ENCODE measurements at regions not wholly inside any gene's neighbourhood (a gene's known extent, or its start where the extent isn't known, plus 50 kb on each side); places are given as distances from the start of the nearest gene placed in this dataset.
"Not testable (repeated sequence)": the region's sequence is repeated elsewhere in the genome, so short reads cannot be mapped to it uniquely, and the experiment has no call there.

DNA sequence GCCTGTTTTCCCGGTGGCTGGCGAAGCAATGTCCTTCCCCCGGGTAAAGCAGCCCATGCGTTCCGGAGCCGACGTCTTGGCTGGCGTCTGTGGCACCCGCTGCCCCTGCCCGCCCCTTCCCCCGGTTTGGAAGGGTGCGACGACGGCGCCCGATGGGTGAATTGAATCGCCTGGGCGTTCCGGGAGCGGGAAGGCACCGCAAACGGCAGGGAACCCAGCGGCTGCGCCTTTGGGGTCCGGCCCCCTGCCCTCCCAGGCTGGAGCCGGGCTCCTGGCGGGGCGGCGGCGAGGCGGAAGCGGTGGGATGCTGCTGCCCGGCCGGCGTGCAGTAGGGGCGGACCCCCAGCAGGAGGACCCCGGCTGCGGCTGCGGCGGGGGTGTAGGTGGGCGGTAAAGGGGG is 123.6 kb upstream of the RHOU start:
- DNase-seq (ENCODE audit: extremely low spot score); H3K4me1 ChIP-seq (ENCODE audit: insufficient read depth); H3K4me3 ChIP-seq (ENCODE audit: low read depth, low read length); H3K27ac ChIP-seq (ENCODE audit: low read depth); H3K36me3 ChIP-seq (ENCODE audit: insufficient read depth): not testable (repeated sequence)
- WGBS: no CpG with 5 or more reads among the region's 41 CpGs

DNA sequence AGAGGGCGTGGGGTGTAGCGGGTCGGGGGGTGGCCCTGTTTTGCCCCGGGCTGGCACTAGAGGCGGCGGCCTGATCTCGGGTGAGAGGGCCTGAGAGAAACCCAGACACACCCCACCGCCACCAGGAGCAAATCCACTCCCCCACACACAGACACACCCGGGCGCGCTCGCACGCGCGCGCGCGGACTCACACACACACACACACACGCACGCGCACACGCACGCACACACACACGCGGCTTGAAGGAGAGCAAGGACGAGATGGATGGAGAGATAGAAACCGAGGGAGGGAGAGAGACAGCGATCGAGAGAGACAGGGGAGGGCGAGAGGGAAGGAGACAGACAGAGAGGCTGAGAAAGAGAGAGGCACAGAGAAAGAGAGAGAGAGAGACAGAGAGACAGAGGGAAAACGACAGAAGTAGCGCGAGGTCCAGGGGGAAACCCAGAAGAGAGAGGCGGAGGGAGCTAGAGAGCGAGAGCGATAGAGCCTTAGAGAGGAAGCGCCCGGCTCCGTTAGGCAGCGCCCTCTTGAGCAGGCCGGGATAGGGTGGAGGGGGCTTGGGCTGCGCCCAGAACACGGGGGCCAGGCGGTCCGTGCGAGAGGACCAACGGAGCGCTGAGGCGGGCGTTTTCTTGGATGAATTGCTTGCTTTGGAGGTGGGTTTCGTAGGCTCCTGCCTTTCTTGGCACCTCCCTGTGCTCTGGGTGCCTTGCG is 113.1 kb upstream of the RHOU start:
- H3K4me3 ChIP-seq (ENCODE audit: low read depth, low read length); H3K4me1 ChIP-seq (ENCODE audit: insufficient read depth); H3K36me3 ChIP-seq (ENCODE audit: insufficient read depth); DNase-seq (ENCODE audit: extremely low spot score); H3K27ac ChIP-seq (ENCODE audit: low read depth): not testable (repeated sequence)
- WGBS: 14% methylated on average over 9 of the region's 52 CpGs

DNA sequence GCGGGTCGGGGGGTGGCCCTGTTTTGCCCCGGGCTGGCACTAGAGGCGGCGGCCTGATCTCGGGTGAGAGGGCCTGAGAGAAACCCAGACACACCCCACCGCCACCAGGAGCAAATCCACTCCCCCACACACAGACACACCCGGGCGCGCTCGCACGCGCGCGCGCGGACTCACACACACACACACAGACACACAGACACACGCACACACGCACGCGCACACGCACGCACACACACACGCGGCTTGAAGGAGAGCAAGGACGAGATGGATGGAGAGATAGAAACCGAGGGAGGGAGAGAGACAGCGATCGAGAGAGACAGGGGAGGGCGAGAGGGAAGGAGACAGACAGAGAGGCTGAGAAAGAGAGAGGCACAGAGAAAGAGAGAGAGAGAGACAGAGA is 108.8 kb upstream of the RHOU start:
- WGBS: no CpG with 5 or more reads among the region's 30 CpGs
- H3K36me3 ChIP-seq (ENCODE audit: insufficient read depth); DNase-seq (ENCODE audit: extremely low spot score); H3K4me1 ChIP-seq (ENCODE audit: insufficient read depth); H3K27ac ChIP-seq (ENCODE audit: low read depth); H3K4me3 ChIP-seq (ENCODE audit: low read depth, low read length): not testable (repeated sequence)

DNA sequence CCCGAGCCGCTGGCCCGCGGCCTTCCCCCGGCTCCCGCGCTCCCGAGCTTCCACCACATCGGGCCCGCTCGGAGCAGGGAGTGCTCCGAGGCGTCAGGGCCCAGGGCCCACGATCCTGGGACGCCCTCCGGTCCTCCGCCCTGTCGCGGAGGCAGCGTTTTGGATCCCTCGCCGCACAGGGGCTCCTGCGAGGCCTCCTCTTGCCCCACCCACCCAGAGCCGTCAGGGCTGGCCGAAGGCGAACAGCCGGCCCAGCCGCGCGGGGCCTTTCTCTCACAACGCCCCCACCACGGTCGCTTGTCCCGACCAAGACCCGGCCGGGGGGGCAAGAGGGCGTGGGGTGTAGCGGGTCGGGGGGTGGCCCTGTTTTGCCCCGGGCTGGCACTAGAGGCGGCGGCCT is 102.4 kb upstream of the RHOU start:
- not testable (repeated sequence) for DNase-seq (ENCODE audit: extremely low spot score); H3K4me3 ChIP-seq (ENCODE audit: low read depth, low read length); H3K27ac ChIP-seq (ENCODE audit: low read depth); H3K36me3 ChIP-seq (ENCODE audit: insufficient read depth); H3K4me1 ChIP-seq (ENCODE audit: insufficient read depth)
- no CpG with 5 or more reads among the region's 42 CpGs for WGBS

DNA sequence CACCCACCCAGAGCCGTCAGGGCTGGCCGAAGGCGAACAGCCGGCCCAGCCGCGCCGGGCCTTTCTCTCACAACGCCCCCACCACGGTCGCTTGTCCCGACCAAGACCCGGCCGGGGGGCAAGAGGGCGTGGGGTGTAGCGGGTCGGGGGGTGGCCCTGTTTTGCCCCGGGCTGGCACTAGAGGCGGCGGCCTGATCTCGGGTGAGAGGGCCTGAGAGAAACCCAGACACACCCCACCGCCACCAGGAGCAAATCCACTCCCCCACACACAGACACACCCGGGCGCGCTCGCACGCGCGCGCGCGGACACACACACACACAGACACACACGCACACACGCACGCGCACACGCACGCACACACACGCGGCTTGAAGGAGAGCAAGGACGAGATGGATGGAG is 100.0 kb upstream of the RHOU start:
- peak overlapping the region; percentile 35 for H3K4me3 ChIP-seq (ENCODE audit: low read depth, low read length)
- DNase-seq (ENCODE audit: extremely low spot score); H3K4me1 ChIP-seq (ENCODE audit: insufficient read depth); H3K27ac ChIP-seq (ENCODE audit: low read depth); H3K36me3 ChIP-seq (ENCODE audit: insufficient read depth): not testable (repeated sequence)
- 46% methylated on average over 32 of the region's 40 CpGs for WGBS

DNA sequence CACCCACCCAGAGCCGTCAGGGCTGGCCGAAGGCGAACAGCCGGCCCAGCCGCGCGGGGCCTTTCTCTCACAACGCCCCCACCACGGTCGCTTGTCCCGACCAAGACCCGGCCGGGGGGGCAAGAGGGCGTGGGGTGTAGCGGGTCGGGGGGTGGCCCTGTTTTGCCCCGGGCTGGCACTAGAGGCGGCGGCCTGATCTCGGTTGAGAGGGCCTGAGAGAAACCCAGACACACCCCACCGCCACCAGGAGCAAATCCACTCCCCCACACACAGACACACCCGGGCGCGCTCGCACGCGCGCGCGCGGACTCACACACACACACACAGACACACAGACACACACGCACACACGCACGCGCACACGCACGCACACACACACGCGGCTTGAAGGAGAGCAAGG is 97.8 kb upstream of the RHOU start:
- H3K27ac ChIP-seq (ENCODE audit: low read depth); H3K4me1 ChIP-seq (ENCODE audit: insufficient read depth); DNase-seq (ENCODE audit: extremely low spot score); H3K36me3 ChIP-seq (ENCODE audit: insufficient read depth): not testable (repeated sequence)
- WGBS: no CpG with 5 or more reads among the region's 39 CpGs
- H3K4me3 ChIP-seq (ENCODE audit: low read depth, low read length): peak overlapping the region; percentile 32

DNA sequence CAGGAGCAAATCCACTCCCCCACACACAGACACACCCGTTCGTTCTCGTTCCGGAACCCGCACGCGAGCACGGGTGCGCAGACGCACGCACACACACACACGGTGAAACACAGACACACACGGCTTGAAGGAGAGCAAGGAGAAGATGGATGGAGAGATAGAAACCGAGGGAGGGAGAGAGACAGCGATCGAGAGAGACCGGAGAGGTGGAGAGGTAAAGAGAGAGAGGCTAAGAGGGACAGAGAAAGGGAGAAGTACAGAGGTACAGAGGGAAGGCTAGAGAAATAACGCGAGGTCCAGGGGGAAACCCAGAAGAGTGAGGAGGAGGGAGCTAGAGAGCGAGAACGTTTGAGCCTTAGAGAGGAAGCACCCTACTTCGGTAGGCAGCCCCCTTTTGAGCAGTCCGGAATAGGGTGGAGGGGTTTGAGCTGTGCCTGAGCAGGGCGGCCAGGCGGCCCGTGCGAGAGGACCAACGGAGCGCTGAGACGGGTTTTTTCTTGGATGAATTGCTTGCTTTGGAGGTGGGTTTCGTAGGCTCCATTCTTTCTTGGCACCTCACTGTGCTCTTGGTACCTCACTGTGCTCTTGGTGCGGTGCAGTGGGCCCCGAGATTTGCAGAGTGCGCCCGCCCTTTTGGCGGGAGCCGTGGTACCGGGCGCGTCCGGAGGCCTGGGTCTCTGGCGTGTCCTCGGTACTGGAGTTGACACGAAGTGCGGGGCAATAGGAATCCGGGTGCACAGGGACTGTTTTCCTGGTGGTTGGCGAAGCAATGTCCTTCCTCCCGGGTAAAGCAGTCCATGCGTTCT is 88.4 kb upstream of the RHOU start:
- Histone ChIP-seq H3K4me1 (ENCODE audit: insufficient read depth) (peaks cover 4% of the 10 kb centered on the region), H3K36me3 (ENCODE audit: insufficient read depth) (no peaks in the 10 kb centered on the region), H3K27ac (ENCODE audit: low read depth) (no peak overlapping the region), H3K4me3 (ENCODE audit: low read depth, low read length) (peak overlapping the region; percentile 16)
- DNase-seq (ENCODE audit: extremely low spot score): no peak
- WGBS: 1% methylated on average over 49 of the region's 49 CpGs

DNA sequence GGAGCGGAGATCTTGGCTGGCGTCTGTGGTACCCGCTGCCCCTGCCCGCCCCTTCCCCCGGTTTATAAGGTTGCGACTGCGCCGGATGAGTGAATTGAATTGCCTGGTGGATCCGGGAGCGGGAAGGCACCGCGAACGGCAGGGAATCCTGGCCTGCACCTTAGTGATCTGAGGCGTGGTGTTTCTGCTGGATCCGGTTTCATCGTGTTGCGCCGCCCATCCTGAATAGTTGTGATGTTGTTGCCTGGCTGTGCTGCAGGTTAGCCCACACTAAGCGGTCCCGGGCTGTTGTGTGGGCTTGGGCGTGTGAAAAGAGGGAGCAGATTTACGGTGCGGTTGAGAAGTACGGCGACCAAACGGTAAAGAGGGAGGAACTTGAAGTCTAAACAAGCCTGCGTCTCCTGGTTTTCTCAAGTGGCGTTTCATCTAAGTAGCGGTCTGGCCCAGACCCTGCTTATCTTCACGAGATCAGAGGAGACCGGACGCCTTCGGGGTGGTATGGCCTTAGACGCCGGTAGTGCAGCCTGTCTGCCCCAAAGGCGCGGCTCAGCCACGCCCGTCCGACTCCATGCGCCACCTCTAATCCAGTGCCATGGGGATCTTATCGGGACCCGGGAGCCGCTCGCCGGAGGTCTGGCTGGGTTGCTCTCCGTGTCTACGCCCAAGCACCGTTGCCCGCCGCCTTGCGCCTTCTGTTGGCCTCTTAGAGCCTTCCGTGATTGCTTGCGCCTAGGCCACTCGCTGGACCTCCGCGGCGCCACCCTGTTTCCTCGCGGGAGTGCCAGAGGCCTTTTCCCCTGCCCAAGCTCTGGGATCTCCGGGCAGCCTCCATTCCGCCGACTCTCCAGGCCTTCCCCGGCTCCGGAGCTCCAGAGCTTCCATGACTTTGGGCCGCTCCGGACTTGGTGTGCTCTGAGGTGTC is 87.5 kb upstream of the RHOU start:
- Histone ChIP-seq H3K27ac (ENCODE audit: low read depth) (no peak overlapping the region), H3K4me3 (ENCODE audit: low read depth, low read length) (peak overlapping the region; percentile 16)
- WGBS: 2% methylated on average over 67 of the region's 67 CpGs

DNA sequence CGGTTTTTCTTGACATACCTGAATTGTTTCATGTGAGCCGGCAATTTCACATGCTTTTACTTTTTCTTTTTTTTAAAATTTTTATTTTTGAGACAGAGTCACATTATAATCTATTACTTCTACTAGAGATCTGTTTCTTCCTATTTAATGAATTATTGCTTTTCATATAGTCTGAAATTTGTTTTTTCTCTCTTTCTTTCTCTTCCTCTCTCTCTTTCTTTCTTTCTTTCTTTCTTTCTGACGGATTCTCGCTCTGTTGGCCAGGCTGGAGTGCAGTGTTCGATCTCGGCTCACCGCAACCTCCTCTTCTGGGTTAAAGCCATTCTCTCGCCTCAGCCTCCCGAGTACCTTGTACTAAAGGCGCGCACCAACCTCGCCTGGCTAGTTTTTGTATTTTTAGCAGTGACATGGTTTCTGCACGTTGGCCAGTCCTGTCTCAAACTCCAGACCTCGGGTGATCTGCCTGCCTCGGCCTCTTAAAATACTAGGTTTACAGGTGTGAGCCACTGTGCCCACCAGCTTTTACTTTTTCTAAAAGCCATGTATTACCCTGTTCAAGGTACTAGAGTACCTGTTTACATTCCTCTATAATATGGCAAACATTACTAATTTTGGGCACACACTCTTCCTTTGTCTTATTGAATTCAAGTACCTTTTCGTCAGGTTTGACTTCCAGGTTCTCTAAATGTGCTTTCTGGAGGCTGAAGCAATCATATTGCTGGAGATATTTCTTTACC is 86.5 kb upstream of the RHOU start:
- no peaks in the 10 kb centered on the region for H3K36me3 ChIP-seq (ENCODE audit: insufficient read depth)
- 56% methylated on average over 16 of the region's 16 CpGs for WGBS
- peaks cover 4% of the 10 kb centered on the region for H3K4me1 ChIP-seq (ENCODE audit: insufficient read depth)
- no peak overlapping the region for H3K27ac ChIP-seq (ENCODE audit: low read depth)
- no peak overlapping the region for H3K4me3 ChIP-seq (ENCODE audit: low read depth, low read length)
- DNase-seq (ENCODE audit: extremely low spot score): no peak

More for the DNA sequence above, 87.5 kb upstream of the RHOU start:
- Histone ChIP-seq H3K36me3 (ENCODE audit: insufficient read depth) (no peaks in the 10 kb centered on the region), H3K4me1 (ENCODE audit: insufficient read depth) (peaks cover 4% of the 10 kb centered on the region)
- no peak for DNase-seq (ENCODE audit: extremely low spot score)

DNA sequence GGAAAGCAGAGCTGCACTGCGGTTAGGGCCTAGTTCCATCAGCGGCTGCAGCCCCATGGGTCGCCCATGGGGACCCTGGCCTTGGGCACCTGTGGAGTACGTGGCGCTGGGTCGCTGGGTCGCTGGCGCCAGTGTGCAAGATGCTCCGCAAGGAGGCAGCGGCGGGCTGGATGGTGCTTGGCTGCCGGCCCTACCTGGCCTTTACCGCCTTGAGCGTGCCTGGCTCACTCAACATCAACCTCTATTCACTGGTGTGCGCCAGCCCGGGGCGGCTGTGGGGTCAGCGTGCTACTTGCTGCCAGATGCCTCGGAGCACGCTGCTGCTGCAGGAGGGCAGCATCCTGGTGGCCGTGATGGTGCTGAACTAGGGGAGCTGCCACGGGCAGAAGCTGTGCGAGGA is 85.1 kb upstream of the RHOU start:
- H3K36me3 ChIP-seq (ENCODE audit: insufficient read depth): no peaks in the 10 kb centered on the region
- H3K27ac ChIP-seq (ENCODE audit: low read depth): no peak overlapping the region
- 27% methylated on average over 23 of the region's 23 CpGs for WGBS
- peaks cover 4% of the 10 kb centered on the region for H3K4me1 ChIP-seq (ENCODE audit: insufficient read depth)
- no peak for DNase-seq (ENCODE audit: extremely low spot score)
- no peak overlapping the region for H3K4me3 ChIP-seq (ENCODE audit: low read depth, low read length)

DNA sequence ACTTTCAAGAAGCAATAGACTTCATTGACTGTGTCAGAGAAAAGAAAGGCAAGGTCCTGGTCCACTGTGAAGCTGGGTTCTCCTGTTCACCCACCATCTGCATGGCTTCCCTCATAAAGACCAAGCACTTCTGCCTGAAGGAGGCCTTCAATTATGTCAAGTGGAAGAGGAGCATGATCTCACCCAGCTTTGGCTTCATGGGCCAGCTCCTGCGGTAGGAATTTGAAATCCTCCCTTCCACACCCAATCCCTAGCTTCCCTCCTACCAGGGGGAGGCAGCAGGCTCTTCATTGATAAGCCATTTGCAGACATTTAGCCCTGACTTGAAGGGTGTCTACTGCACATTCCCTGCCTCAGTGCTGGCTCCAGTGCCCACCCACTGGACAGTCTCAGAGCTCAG is 84.3 kb upstream of the RHOU start:
- Histone ChIP-seq H3K4me1 (ENCODE audit: insufficient read depth) (peaks cover 4% of the 10 kb centered on the region), H3K27ac (ENCODE audit: low read depth) (no peak overlapping the region), H3K4me3 (ENCODE audit: low read depth, low read length) (no peak overlapping the region), H3K36me3 (ENCODE audit: insufficient read depth) (no peaks in the 10 kb centered on the region)
- no peak for DNase-seq (ENCODE audit: extremely low spot score)
- WGBS: 84% methylated on average over 1 of the region's 1 CpG

DNA sequence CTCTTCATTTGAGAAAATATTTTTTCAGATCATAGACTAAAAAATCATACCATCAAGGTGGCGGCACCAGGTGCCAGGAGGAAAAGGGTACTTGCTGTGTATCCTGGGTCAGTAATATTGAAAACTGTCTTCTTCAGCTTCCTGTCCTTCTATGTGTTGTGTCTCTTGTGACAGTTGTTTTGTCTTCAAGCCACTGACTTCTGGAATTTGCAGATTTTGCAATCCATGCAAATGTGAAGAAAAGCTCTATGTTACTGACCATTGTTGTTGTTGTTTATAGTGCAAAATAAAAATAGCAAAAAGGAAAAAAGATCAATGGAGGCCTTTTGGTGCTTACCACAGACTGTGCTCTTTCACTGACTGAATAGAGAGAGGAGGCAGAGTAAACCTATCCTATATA is 83.2 kb upstream of the RHOU start:
- H3K4me1 ChIP-seq (ENCODE audit: insufficient read depth): peaks cover 4% of the 10 kb centered on the region
- DNase-seq (ENCODE audit: extremely low spot score): no peak
- no peaks in the 10 kb centered on the region for H3K36me3 ChIP-seq (ENCODE audit: insufficient read depth)
- WGBS: 93% methylated on average over 1 of the region's 1 CpG
- no peak overlapping the region for H3K27ac ChIP-seq (ENCODE audit: low read depth)
- H3K4me3 ChIP-seq (ENCODE audit: low read depth, low read length): no peak overlapping the region

DNA sequence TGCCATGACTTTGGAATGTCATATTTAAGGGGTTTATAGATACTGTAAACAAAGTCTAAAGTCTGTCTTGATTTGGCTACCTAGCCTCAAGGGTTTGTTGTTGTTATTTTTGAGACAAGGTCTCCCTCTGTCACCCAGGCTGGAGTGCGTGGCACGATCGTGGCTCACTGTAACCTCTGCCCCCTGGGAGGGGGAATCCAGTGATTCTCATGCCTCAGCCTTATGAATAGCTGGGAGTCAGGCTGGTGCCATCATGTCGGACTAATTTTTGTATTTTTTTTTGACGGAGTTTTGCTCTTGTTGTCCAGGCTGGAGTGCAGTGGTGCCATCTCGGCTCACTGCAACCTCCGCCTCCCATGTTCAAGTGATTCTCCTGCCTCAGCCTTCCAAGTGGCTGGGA is 82.2 kb upstream of the RHOU start:
- not testable (repeated sequence) for H3K36me3 ChIP-seq (ENCODE audit: insufficient read depth); DNase-seq (ENCODE audit: extremely low spot score); H3K4me1 ChIP-seq (ENCODE audit: insufficient read depth); H3K27ac ChIP-seq (ENCODE audit: low read depth); H3K4me3 ChIP-seq (ENCODE audit: low read depth, low read length)
- WGBS: 88% methylated on average over 7 of the region's 7 CpGs

Measured in urinary bladder (tissue), 3 donors.